ENCODE measurements at regions not wholly inside any gene's neighbourhood (a gene's known extent, or its start where the extent isn't known, plus 50 kb on each side); places are given as distances from the start of the nearest gene placed in this dataset.

DNA sequence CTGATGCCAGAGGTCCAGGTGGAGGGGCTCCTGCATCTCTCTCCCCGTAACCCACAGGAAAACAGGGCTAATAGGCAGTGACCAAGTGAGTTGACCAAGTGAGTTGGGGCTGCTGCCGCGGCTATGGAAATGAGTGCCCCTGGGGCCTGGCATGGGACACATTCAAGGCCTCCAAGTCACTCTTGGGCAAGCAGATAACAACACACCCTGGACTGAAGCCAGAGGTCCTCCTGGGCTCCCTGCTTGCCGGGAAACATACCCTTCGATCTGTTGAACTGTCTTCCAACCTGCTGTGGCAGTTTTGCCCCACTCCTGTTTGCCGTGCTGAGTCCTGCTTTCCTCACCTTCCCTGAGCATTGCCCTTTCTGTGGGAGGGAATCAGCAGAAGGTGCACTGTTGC, 89.2 kb downstream of the LIPG start (continued):
- no peak for TF ChIP-seq ZNF292 (tag by site-specific recombination; IDR thresholded peaks at IDR 0.05; ENCODE audit: borderline replicate concordance, low read depth)

DNA sequence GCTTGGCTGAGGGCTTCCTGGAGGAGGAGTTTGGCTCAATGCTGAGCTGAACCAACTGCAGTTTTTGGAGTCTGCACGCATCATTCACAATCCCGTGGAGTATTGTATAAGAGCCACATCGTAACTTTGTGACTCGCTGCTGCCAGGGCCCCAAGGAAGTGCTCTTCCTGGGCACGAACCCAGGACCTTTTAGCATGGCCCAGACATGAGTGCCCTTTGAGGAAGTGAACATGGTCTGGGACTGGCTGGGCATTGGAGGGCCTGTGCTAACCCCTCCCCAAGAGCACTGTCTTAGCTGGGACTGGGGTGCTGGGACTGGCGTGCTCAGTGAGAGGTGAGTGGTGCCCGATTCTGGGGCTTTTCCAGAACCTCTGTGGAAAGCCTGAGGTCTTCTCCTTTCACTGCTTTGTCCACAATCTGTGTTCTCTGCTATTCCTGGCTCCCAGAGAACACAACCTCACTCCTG, 88.6 kb downstream of the LIPG start:
- Histone ChIP-seq H3K4me1 (ENCODE audit: control insufficient read depth, insufficient read depth, low read length) (no peaks in the 10 kb centered on the region; the same call in none of the 2 replicates), H3K4me3 (ENCODE audit: low read depth, low read length) (no peak overlapping the region), H3K36me3 (ENCODE audit: control insufficient read depth in 2 of 2, insufficient read depth in 1 of 2, low read length in 2 of 2) (no peaks in the 10 kb centered on the region), H3K9me3 (ENCODE audit: control insufficient read depth, insufficient read depth, low read depth, low read length) (no peaks in the 10 kb centered on the region), H3K27ac (ENCODE audit: extremely low read depth, low read depth, low read length) (no peak overlapping the region)
- TF ChIP-seq WT1 (tag by site-specific recombination; IDR thresholded peaks at IDR 0.05) = no peak
- no peak for TF ChIP-seq ZNF48 (tag by site-specific recombination; IDR thresholded peaks at IDR 0.05)
- TF ChIP-seq GFI1B (tag by site-specific recombination; IDR thresholded peaks at IDR 0.05) = no peak
- CTCF ChIA-PET = interaction anchor here (0.6 to 0.7 kb wide), 2 partner anchors 141 to 161 kb away, joined by 3 to 6 read pairs; no protein-coding TSS in a partner anchor
- POLR2A ChIA-PET = no interaction called here

DNA sequence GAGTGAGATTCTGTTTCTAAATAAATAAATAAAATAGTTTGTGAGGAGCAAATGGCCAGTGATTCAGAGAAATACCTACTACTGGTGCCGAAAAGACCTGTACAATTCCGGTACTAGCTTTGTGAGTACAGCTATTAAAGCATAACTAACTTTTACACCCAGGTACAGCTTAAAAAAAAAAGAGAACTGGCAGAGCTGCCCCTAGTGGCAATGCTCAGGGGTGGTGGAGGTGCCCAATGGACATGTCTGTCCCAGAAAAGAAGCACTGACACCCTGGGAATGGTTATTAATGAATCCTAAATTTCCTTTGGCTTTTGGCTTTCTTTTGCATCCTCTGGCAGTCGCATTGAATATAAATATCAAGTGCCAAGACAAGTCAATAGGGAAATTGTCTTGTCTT, 87.0 kb downstream of the LIPG start:
- Histone ChIP-seq H3K9me3 (ENCODE audit: control insufficient read depth, insufficient read depth, low read depth, low read length) (no peaks in the 10 kb centered on the region), H3K4me3 (ENCODE audit: low read depth, low read length) (no peak overlapping the region), H3K4me1 (ENCODE audit: control insufficient read depth, insufficient read depth, low read length) (no peaks in the 10 kb centered on the region; the same call in none of the 2 replicates), H3K36me3 (ENCODE audit: control insufficient read depth in 2 of 2, insufficient read depth in 1 of 2, low read length in 2 of 2) (no peaks in the 10 kb centered on the region), H3K27ac (ENCODE audit: extremely low read depth, low read depth, low read length) (no peak overlapping the region)
- POLR2A ChIA-PET = interaction anchor here (2.1 kb wide), 1 partner anchor 77 kb away, joined by 6 read pairs; no protein-coding TSS in a partner anchor
- CTCF ChIA-PET = interaction anchor here (0.6 to 1.4 kb wide), 5 partner anchors 51 to 141 kb away, joined by 3 to 5 read pairs (median 4); no protein-coding TSS in a partner anchor
- TF ChIP-seq, protein P1, sequence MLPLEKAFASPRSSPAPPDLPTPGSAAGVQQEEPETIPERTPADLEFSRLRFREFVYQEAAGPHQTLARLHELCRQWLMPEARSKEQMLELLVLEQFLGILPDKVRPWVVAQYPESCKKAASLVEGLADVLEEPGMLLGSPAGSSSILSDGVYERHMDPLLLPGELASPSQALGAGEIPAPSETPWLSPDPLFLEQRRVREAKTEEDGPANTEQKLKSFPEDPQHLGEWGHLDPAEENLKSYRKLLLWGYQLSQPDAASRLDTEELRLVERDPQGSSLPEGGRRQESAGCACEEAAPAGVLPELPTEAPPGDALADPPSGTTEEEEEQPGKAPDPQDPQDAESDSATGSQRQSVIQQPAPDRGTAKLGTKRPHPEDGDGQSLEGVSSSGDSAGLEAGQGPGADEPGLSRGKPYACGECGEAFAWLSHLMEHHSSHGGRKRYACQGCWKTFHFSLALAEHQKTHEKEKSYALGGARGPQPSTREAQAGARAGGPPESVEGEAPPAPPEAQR (tag by site-specific recombination; IDR thresholded peaks at IDR 0.05) = no peak
- TF ChIP-seq, protein P2, sequence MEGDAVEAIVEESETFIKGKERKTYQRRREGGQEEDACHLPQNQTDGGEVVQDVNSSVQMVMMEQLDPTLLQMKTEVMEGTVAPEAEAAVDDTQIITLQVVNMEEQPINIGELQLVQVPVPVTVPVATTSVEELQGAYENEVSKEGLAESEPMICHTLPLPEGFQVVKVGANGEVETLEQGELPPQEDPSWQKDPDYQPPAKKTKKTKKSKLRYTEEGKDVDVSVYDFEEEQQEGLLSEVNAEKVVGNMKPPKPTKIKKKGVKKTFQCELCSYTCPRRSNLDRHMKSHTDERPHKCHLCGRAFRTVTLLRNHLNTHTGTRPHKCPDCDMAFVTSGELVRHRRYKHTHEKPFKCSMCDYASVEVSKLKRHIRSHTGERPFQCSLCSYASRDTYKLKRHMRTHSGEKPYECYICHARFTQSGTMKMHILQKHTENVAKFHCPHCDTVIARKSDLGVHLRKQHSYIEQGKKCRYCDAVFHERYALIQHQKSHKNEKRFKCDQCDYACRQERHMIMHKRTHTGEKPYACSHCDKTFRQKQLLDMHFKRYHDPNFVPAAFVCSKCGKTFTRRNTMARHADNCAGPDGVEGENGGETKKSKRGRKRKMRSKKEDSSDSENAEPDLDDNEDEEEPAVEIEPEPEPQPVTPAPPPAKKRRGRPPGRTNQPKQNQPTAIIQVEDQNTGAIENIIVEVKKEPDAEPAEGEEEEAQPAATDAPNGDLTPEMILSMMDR (tag by site-specific recombination; IDR thresholded peaks at IDR 0.05) = 0 out of 2 replicates have a peak, but pooled peaks have one; percentile 17

Measured in HEK293 (cell line).